Neural progenitor cell (in vitro differentiated cells): ENCODE measurements at regions not wholly inside any gene's neighbourhood (a gene's known extent, or its start where the extent isn't known, plus 50 kb on each side); places are given as distances from the start of the nearest gene placed in this dataset.

Experiments used
- DNase-seq: peaks from one replicate; pipeline ENCODE4 v3.0.0-alpha.2; 2016; ENCODE audit warnings: low spot score
- H2AFZ ChIP-seq: fragments of 200-600 bp; sonication (generic); replicated peaks from 2 replicates; pipeline ENCODE4 v1.6.1; 2016; ENCODE audit warnings: antibody characterized with exemption
- H3F3A ChIP-seq: fragments of 200-600 bp; sonication (generic); 2 replicates; pipeline ENCODE4 v1.6.1; 2016; ENCODE audit warnings: antibody characterized with exemption, low read depth
- H3K27ac ChIP-seq: fragments of 200-600 bp; sonication (generic); 2 replicates; pipeline ENCODE4 v1.5.1; 2016; ENCODE audit warnings: mild to moderate bottlenecking
- H3K27me3 ChIP-seq: fragments of 200-600 bp; sonication (generic); 2 replicates; pipeline ENCODE4 v1.6.1; 2016; ENCODE audit warnings: mild to moderate bottlenecking, moderate library complexity
- H3K36me3 ChIP-seq: fragments of 200-600 bp; sonication (generic); 2 replicates; pipeline ENCODE4 v1.5.1; 2016
- H3K4me1 ChIP-seq: fragments of 200-600 bp; sonication (generic); 2 replicates; pipeline ENCODE4 v1.6.1; 2016; ENCODE audit warnings: mixed run types
- H3K4me2 ChIP-seq: fragments of 200-600 bp; sonication (generic); 2 replicates; pipeline ENCODE4 v1.6.1; 2016
- H3K4me3 ChIP-seq: fragments of 200-600 bp; sonication (generic); 2 replicates; pipeline ENCODE4 v1.5.1; 2016
- H3K79me2 ChIP-seq: fragments of 200-600 bp; sonication (generic); 2 replicates; pipeline ENCODE4 v1.6.1; 2016; ENCODE audit warnings: low read depth
- H3K9ac ChIP-seq: fragments of 200-600 bp; sonication (generic); 2 replicates; pipeline ENCODE4 v1.6.1; 2016
- H3K9me3 ChIP-seq: fragments of 200-600 bp; sonication (generic); 2 replicates; pipeline ENCODE4 v1.5.1; 2016; ENCODE audit warnings: low read depth
- H4K20me1 ChIP-seq: fragments of 200-600 bp; sonication (generic); 2 replicates; pipeline ENCODE4 v1.6.1; 2016; ENCODE audit warnings: low read depth
- H3K27ac Mint-ChIP-seq: 3 replicates; pipeline ENCODE4 v1.8.0; 2021; ENCODE audit warnings: mixed read lengths
- H3K27me3 Mint-ChIP-seq: 2 replicates; pipeline ENCODE4 v1.8.0; 2022; ENCODE audit warnings: low read depth, mild to moderate bottlenecking, inconsistent platforms, moderate library complexity, mixed read lengths; ENCODE audit not compliant: insufficient read depth
- H3K36me3 Mint-ChIP-seq: 3 replicates; pipeline ENCODE4 v1.8.0; 2021; ENCODE audit warnings: mixed read lengths
- H3K4me1 Mint-ChIP-seq: 3 replicates; pipeline ENCODE4 v1.8.0; 2021; ENCODE audit warnings: mixed read lengths
- H3K4me3 Mint-ChIP-seq: 3 replicates; pipeline ENCODE4 v1.8.0; 2021; ENCODE audit warnings: mild to moderate bottlenecking, moderate library complexity, mixed read lengths
- H3K9me3 Mint-ChIP-seq: 3 replicates; pipeline ENCODE4 v1.8.0; 2020; ENCODE audit warnings: mixed read lengths
- EZH2 ChIP-seq: fragments of 200-600 bp; sonication (generic); IDR thresholded peaks from 2 replicates; pipeline ENCODE4 v1.6.1; 2017; ENCODE audit warnings: antibody characterized with exemption, mild to moderate bottlenecking, moderate library complexity
- EZH2phosphoT487 ChIP-seq: fragments of 200-600 bp; sonication (generic); IDR thresholded peaks from 2 replicates; pipeline ENCODE4 v1.6.1; 2017; ENCODE audit warnings: antibody characterized with exemption
- TF ChIP-seq, protein P1 (sequence below): fragments of 200-600 bp; sonication (generic); IDR thresholded peaks from 2 replicates; pipeline ENCODE4 v1.5.1; 2017; ENCODE audit warnings: antibody characterized with exemption, mild to moderate bottlenecking

GRCh38 chr6:104531646-104532045 lies 328.1 kb downstream of the HACE1 start:
- DNase-seq: no peak
- Histone ChIP-seq H3F3A (no peaks in the 10 kb centered on the region), H3K36me3 (no peaks in the 10 kb centered on the region), H3K4me2 (no peak overlapping the region), H2AFZ (no peak overlapping the region), H3K9ac (no peak overlapping the region), H3K9me3 (no peaks in the 10 kb centered on the region), H3K27me3 (no peaks in the 10 kb centered on the region), H3K4me1 (no peaks in the 10 kb centered on the region), H3K4me3 (no peak overlapping the region), H4K20me1 (no peaks in the 10 kb centered on the region), H3K79me2 (no peaks in the 10 kb centered on the region), H3K27ac (no peak overlapping the region)
- H3K4me1 Mint-ChIP-seq: peaks cover 14% of the 10 kb centered on the region
- H3K27me3 Mint-ChIP-seq: no peaks in the 10 kb centered on the region
- TF ChIP-seq, protein P1, sequence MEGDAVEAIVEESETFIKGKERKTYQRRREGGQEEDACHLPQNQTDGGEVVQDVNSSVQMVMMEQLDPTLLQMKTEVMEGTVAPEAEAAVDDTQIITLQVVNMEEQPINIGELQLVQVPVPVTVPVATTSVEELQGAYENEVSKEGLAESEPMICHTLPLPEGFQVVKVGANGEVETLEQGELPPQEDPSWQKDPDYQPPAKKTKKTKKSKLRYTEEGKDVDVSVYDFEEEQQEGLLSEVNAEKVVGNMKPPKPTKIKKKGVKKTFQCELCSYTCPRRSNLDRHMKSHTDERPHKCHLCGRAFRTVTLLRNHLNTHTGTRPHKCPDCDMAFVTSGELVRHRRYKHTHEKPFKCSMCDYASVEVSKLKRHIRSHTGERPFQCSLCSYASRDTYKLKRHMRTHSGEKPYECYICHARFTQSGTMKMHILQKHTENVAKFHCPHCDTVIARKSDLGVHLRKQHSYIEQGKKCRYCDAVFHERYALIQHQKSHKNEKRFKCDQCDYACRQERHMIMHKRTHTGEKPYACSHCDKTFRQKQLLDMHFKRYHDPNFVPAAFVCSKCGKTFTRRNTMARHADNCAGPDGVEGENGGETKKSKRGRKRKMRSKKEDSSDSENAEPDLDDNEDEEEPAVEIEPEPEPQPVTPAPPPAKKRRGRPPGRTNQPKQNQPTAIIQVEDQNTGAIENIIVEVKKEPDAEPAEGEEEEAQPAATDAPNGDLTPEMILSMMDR: no peak
- TF ChIP-seq EZH2: no peak
- TF ChIP-seq EZH2phosphoT487: no peak
- H3K27ac Mint-ChIP-seq: no peak overlapping the region
- H3K9me3 Mint-ChIP-seq: no peaks in the 10 kb centered on the region
- no peak overlapping the region for H3K4me3 Mint-ChIP-seq
- no peaks in the 10 kb centered on the region for H3K36me3 Mint-ChIP-seq

- H2AFZ ChIP-seq: no peak overlapping the region
- H3K4me2 ChIP-seq: no peak overlapping the region
- H3K36me3 ChIP-seq: no peaks in the 10 kb centered on the region
- H3K9me3 ChIP-seq: no peaks in the 10 kb centered on the region
- no peaks in the 10 kb centered on the region for H3K27me3 ChIP-seq
- no peaks in the 10 kb centered on the region for H3F3A ChIP-seq
- H3K79me2 ChIP-seq: no peaks in the 10 kb centered on the region
- H4K20me1 ChIP-seq: no peaks in the 10 kb centered on the region
- Mint-ChIP-seq H3K4me1 (peaks cover 26% of the 10 kb centered on the region), H3K27ac (no peak overlapping the region), H3K9me3 (no peaks in the 10 kb centered on the region), H3K36me3 (no peaks in the 10 kb centered on the region), H3K27me3 (no peaks in the 10 kb centered on the region), H3K4me3 (no peak overlapping the region)
- H3K9ac ChIP-seq: no peak overlapping the region
- H3K4me1 ChIP-seq: no peaks in the 10 kb centered on the region
- no peak overlapping the region for H3K27ac ChIP-seq
- TF ChIP-seq, protein P1: peak; percentile 64
- no peak for TF ChIP-seq EZH2
- no peak overlapping the region for H3K4me3 ChIP-seq
- DNase-seq: peak; percentile 54
Measured at GRCh38 chr6:104527761-104528415, 331.8 kb downstream of the HACE1 start.

DNA sequence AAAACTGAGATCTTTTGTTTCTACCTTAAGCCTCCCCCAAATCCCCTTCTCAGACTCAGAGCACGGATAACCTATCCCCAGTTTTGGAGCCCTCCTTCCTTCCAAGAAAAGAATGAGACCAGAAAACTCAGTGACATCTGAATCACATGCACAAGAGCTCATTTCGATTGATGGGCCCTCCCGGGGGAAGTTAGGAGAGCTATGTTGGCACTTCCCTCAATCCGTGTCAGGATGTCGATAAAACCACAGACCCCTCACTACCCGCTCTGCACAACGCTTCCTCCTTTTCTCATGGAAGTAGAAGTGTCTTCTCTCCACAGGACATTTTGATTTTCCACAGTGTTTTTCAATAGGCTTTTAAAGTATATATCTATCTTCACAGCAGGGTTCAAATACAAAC lies 332.4 kb downstream of the HACE1 start:
- H4K20me1 ChIP-seq: no peaks in the 10 kb centered on the region
- Mint-ChIP-seq H3K36me3 (no peaks in the 10 kb centered on the region), H3K27ac (no peak overlapping the region)

More for the DNA sequence above, 332.4 kb downstream of the HACE1 start:
- Histone ChIP-seq H3F3A (no peaks in the 10 kb centered on the region), H3K79me2 (no peaks in the 10 kb centered on the region), H3K36me3 (no peaks in the 10 kb centered on the region), H3K9ac (no peak overlapping the region), H3K27ac (no peak overlapping the region), H3K4me1 (no peaks in the 10 kb centered on the region), H2AFZ (no peak overlapping the region), H3K4me2 (no peak overlapping the region), H3K27me3 (no peaks in the 10 kb centered on the region), H3K9me3 (no peaks in the 10 kb centered on the region), H3K4me3 (no peak overlapping the region)
- DNase-seq: no peak
- Mint-ChIP-seq H3K4me3 (no peak overlapping the region), H3K4me1 (peaks cover 26% of the 10 kb centered on the region), H3K9me3 (no peaks in the 10 kb centered on the region), H3K27me3 (no peaks in the 10 kb centered on the region)
- no peak for TF ChIP-seq EZH2
- TF ChIP-seq, protein P1: no peak
- no peak for TF ChIP-seq EZH2phosphoT487
